Common myeloid progenitor, CD34-positive (primary cell): ENCODE measurements at regions not wholly inside any gene's neighbourhood (a gene's known extent, or its start where the extent isn't known, plus 50 kb on each side); places are given as distances from the start of the nearest gene placed in this dataset.

Source experiments
- CTCF ChIA-PET: fragments of 350-600 bp; sonication (Branson Sonifier 250); formaldehyde crosslinking; loops from one replicate; lab custom pipeline; 2021; ENCODE audit warnings: antibody characterized with exemption; lab: Charles Lee
- POLR2A ChIA-PET: fragments of 350-600 bp; sonication (Branson Sonifier 250); formaldehyde crosslinking; loops from one replicate; lab custom pipeline; 2021; ENCODE audit warnings: antibody characterized with exemption; lab: Charles Lee
- DNase-seq, 3 donors: peaks; one replicate each; pipeline versions ENCODE4 v3.0.0 to v3.0.0-alpha.2; 2013
- H3K27ac ChIP-seq, 2 experiments: 1 replicate in 1 of 2; 2 replicates in 1 of 2; pipeline ENCODE4 v1.7.0; 2013; ENCODE audit warnings: inconsistent platforms in 2 of 2, low read length in 2 of 2, mild to moderate bottlenecking in 2 of 2, low read depth in 1 of 2, moderate library complexity in 1 of 2; ENCODE audit not compliant: severe bottlenecking in 2 of 2, insufficient read depth in 1 of 2, poor library complexity in 1 of 2
- H3K27me3 ChIP-seq, 5 experiments: replicated peaks in 2 of 5; 1 replicate in 3 of 5; 2 replicates in 2 of 5; pipeline versions ENCODE4 v1.6.1 to v1.7.0; 2013; ENCODE audit warnings: low read length in 4 of 5, mild to moderate bottlenecking in 2 of 5, moderate library complexity in 2 of 5, inconsistent platforms in 1 of 5; ENCODE audit not compliant: insufficient read depth in 5 of 5, control insufficient read depth in 4 of 5
- H3K36me3 ChIP-seq, 4 experiments: 1 replicate in 2 of 4; 2 replicates in 2 of 4; pipeline versions ENCODE4 v1.6.1 to v1.7.0; 2013; ENCODE audit warnings: low read length in 3 of 4, control low read depth in 1 of 4, mild to moderate bottlenecking in 1 of 4; ENCODE audit not compliant: control insufficient read depth in 4 of 4, insufficient read depth in 4 of 4
- H3K4me1 ChIP-seq, 4 experiments: 1 replicate in 3 of 4; 2 replicates in 1 of 4; pipeline versions ENCODE4 v1.6.1 to v1.7.1; 2013; ENCODE audit warnings: low read length in 3 of 4, mild to moderate bottlenecking in 3 of 4, control low read depth in 1 of 4, inconsistent platforms in 1 of 4, moderate library complexity in 1 of 4; ENCODE audit not compliant: control insufficient read depth in 4 of 4, insufficient read depth in 4 of 4; ENCODE audit errors: control extremely low read depth in 1 of 4
- H3K4me3 ChIP-seq, 7 experiments: 1 replicate in 4 of 7; 2 replicates in 3 of 7; pipeline versions ENCODE4 v1.5.1 to v1.7.0; 2013; ENCODE audit warnings: mild to moderate bottlenecking in 7 of 7, low read length in 6 of 7, moderate library complexity in 6 of 7, inconsistent platforms in 2 of 7, low read depth in 2 of 7, control low read depth in 1 of 7; ENCODE audit not compliant: insufficient read depth in 4 of 7, control insufficient read depth in 1 of 7; ENCODE audit errors: extremely low read depth in 1 of 7
- H3K9me3 ChIP-seq, 5 experiments: 1 replicate in 4 of 5; 2 replicates in 1 of 5; pipeline versions ENCODE4 v1.6.1 to v1.7.1; 2013; ENCODE audit warnings: low read length in 4 of 5, mild to moderate bottlenecking in 2 of 5, inconsistent platforms in 1 of 5, low read depth in 1 of 5, moderate library complexity in 1 of 5; ENCODE audit not compliant: control insufficient read depth in 4 of 5, insufficient read depth in 2 of 5; ENCODE audit errors: control extremely low read depth in 1 of 5
- WGBS: methylation state at CpG from one replicate; pipeline ENCODE4 v1.1.5; 2013; ENCODE audit not compliant: insufficient coverage; 5-methylcytosine and 5-hydroxymethylcytosine counted together

DNA sequence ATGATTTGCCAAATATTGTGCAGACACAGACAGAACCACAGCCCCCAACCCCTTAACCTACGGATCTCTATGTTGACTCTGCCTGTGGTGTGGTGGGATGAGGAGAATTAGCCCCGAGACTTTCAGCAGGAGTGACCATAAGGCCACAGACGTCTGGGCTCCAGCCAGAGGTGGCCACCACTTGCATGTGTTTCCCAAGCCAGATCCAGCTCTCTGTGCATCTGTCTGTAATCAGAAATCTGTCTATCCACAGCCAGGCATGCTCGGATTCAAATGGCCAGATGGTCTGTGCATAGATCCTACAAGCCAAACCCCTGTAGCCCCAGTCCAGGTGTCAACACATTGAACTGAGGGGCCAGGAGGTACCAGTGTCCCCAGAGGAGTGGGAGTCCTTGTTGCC is 140.6 kb downstream of the SYF2 start:
- peaks cover 0 to 3% (median 0%) of the 10 kb centered on the region in 5 experiments for H3K9me3 ChIP-seq
- no peak for DNase-seq
- POLR2A ChIA-PET = no interaction called here
- H3K27me3 ChIP-seq = no peaks in the 10 kb centered on the region
- WGBS = 100% methylated on average over 3 of the region's 4 CpGs
- H3K27ac ChIP-seq = no peak overlapping the region
- peaks cover 0 to 53% (median 24%) of the 10 kb centered on the region in 4 experiments for H3K4me1 ChIP-seq
- no peak overlapping the region for H3K4me3 ChIP-seq
- CTCF ChIA-PET = interaction anchor here (1.5 to 3.1 kb wide), 4 partner anchors 8 to 53 kb away, joined by 3 to 12 read pairs (median 4); no protein-coding TSS in a partner anchor
- H3K36me3 ChIP-seq = no peaks in the 10 kb centered on the region

DNA sequence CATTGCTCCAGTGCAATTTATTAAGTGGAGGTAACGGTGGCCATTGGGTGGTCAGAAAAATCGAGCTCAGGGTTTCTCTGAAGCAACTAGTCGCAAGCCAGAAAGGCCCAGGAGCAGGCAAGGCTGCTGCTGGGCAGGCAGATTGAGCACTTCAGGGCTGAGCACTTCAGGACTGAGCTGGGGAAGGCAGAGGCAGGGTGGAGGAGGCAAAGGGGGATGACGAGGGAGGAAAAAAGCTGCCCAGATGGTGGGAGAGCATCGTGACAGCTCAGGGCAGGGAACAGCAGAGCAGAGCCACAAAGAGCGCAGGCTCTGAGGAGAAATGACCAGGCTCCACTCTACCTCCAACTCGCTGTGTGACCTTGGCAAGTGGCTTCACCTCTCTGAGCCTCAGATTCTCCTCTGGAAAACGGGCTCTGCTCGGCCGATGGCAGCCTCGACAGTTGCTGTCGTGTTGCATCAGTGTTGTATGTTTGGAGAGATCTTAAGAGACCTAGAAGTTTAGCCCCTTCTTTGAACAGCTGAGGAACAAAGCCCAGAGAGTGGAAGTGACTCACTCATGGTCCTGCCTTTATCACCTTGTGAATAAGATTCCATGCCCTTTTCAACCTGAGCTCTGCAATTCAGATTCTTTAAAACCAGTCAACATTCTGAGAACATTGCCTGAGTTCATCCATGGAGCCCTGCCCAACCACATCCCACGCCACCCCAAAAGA is 141.4 kb downstream of the SYF2 start:
- H3K4me1 ChIP-seq = peaks cover 0 to 45% (median 23%) of the 10 kb centered on the region in 4 experiments
- H3K27me3 ChIP-seq = no peaks in the 10 kb centered on the region
- CTCF ChIA-PET = interaction anchor here (1.1 to 3.1 kb wide), 5 partner anchors 7 to 52 kb away, joined by 3 to 12 read pairs (median 3); no protein-coding TSS in a partner anchor
- WGBS = 91% methylated on average over 8 of the region's 13 CpGs
- POLR2A ChIA-PET = no interaction called here
- H3K9me3 ChIP-seq = no peaks in the 10 kb centered on the region
- DNase-seq = no peak
- no peak overlapping the region for H3K4me3 ChIP-seq
- no peak overlapping the region for H3K27ac ChIP-seq
- H3K36me3 ChIP-seq = no peaks in the 10 kb centered on the region

DNA sequence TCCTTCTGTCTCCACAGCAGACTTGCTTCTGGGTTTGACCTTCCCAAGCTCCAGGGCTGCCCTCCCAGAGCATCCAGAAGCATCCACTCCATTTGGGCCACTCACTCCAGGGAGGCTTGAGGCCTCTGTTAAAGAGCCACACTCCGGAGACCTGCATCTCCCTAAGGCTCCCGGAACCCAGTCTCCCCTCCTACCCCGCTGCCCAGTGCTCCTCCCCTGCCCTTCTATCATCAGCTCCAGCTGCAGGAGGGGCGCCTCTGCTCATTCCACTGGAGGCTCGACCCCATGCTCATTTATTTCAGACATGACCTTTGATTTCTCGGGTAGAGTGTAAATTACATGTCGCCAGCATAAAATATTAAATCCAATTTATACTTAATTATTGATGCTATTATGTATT is 142.5 kb downstream of the SYF2 start:
- CTCF ChIA-PET = interaction anchor here (1.1 to 3.1 kb wide), 3 partner anchors 10 to 51 kb away, joined by 3 to 12 read pairs (median 3); no protein-coding TSS in a partner anchor
- H3K4me3 ChIP-seq = no peak overlapping the region
- H3K36me3 ChIP-seq = no peaks in the 10 kb centered on the region
- no peaks in the 10 kb centered on the region for H3K27me3 ChIP-seq
- DNase-seq = no peak
- WGBS = 98% methylated on average over 5 of the region's 7 CpGs
- POLR2A ChIA-PET = no interaction called here
- H3K27ac ChIP-seq = no peak overlapping the region
- H3K4me1 ChIP-seq = peaks cover 0 to 34% (median 13%) of the 10 kb centered on the region in 4 experiments
- H3K9me3 ChIP-seq = no peaks in the 10 kb centered on the region

DNA sequence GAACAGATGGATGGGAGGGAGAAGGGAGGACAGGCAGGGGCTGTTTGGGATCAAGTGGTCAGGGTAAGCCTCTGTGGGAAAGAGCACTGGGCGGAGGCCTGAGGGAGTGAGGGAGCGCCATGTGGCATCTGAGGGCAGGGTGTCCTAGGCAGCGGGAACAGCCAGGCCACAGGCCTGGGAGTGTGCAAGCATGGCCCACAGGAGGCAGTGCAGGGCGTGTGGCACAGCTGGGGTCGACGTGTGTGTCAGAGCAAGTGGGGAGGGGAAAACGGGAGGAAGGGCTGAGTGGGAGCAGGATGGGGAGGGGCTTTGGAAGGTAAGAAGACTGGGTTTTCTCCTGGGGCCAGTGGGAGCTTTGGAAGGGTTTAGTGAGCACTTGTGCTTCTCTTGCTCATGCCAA is 143.4 kb downstream of the SYF2 start:
- CTCF ChIA-PET = interaction anchor here (3.1 kb wide), 1 partner anchor 11 kb away, joined by 12 read pairs; no protein-coding TSS in a partner anchor
- 80% methylated on average over 2 of the region's 7 CpGs for WGBS
- DNase-seq = no peak

DNA sequence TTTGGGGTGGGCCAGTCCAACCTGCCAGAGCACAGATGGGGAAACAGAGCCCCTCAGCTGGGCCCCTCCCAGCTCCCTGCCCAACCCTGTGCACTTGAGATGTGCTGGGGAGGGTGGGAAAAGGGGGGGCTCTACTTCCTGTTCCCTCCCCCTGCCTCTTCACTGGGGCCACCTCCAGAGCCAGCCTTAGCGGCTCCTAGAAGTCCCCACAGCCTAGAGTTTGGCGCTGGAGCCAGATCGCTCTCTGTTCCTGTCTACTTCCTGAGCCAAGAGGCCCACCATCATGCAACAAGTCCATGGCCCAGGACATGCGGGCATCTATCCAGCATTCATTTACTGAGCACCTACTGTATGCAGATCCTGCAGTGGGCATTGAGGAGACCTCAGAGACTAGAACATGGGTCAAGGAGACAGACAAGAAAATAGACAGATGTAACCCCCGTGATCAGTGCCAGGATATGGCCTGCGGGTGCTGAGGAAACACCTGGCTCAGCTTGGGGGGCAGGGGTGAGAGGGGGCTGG is 144.1 kb downstream of the SYF2 start:
- POLR2A ChIA-PET = no interaction called here
- Histone ChIP-seq H3K4me3 (peak overlapping the region in 1 of 7 experiments; percentile 2), H3K36me3 (no peaks in the 10 kb centered on the region), H3K4me1 (peaks cover 0 to 31% (median 13%) of the 10 kb centered on the region in 4 experiments), H3K9me3 (no peaks in the 10 kb centered on the region), H3K27me3 (no peaks in the 10 kb centered on the region), H3K27ac (no peak overlapping the region)
- CTCF ChIA-PET = interaction anchor here (1.2 to 1.6 kb wide), 4 partner anchors 8 to 42 kb away, joined by 3 to 6 read pairs (median 4); no protein-coding TSS in a partner anchor
- WGBS = 17% methylated on average over 5 of the region's 6 CpGs
- peak in 2 of 3 donors; percentile 22 to 39 for DNase-seq

More for the DNA sequence above, 143.4 kb downstream of the SYF2 start:
- Histone ChIP-seq H3K27me3 (no peaks in the 10 kb centered on the region), H3K4me3 (no peak overlapping the region), H3K4me1 (peaks cover 0 to 31% (median 13%) of the 10 kb centered on the region in 4 experiments), H3K9me3 (no peaks in the 10 kb centered on the region), H3K36me3 (no peaks in the 10 kb centered on the region), H3K27ac (no peak overlapping the region)
- POLR2A ChIA-PET = no interaction called here

DNA sequence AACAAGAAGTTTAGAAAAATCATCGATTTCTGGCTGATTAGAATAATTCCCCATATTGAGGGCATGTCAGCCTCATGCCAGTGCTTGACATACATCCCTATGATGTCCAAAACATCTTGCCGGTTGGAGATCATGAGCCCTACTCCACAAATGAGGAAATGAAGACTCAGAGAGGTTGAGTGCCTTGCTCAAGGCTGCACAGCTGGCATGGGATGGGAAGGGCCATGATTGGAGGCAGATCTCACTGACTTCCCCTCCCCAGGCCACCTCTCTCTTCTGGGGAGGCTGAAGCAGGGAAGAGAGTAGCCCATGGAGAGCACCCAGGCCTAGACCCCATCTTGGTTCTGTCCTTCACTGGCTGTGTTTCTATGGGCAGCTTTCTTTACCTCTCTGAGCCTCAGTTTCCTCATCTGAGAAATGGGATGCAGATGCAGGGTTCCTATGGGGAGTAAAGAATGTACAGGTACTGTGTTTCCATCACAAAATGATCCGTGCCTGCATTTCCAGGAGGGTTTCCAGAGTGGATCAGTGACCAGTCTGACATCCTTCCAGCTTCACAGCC is 145.7 kb downstream of the SYF2 start:
- Histone ChIP-seq H3K9me3 (no peaks in the 10 kb centered on the region), H3K27ac (no peak overlapping the region), H3K27me3 (no peaks in the 10 kb centered on the region), H3K4me3 (no peak overlapping the region), H3K36me3 (no peaks in the 10 kb centered on the region), H3K4me1 (peaks cover 0 to 27% (median 13%) of the 10 kb centered on the region in 4 experiments)
- ChIA-PET CTCF (interaction anchor here (0.9 to 1.6 kb wide), 3 partner anchors 10 to 41 kb away, joined by 3 to 6 read pairs (median 3); no protein-coding TSS in a partner anchor), POLR2A (interaction anchor here (0.8 kb wide), 1 partner anchor 63 kb away, joined by 3 read pairs; no protein-coding TSS in a partner anchor)
- no peak for DNase-seq
- WGBS = 38% methylated on average over 1 of the region's 3 CpGs
